ENCODE measurements at regions not wholly inside any gene's neighbourhood (a gene's known extent, or its start where the extent isn't known, plus 50 kb on each side); places are given as distances from the start of the nearest gene placed in this dataset.

GRCh38 chr18:25538175-25538922 is 186.4 kb upstream of the ZNF521 start:
- TF ChIP-seq GATA2 (IDR thresholded peaks at IDR 0.05; ENCODE audit: low read depth, low read length), result no peak
- no peak for TF ChIP-seq GATA3 (IDR thresholded peaks at IDR 0.05; ENCODE audit: low read depth, low read length)

Measured in SH-SY5Y (cell line).